ENCODE measurements at regions not wholly inside any gene's neighbourhood (a gene's known extent, or its start where the extent isn't known, plus 50 kb on each side); places are given as distances from the start of the nearest gene placed in this dataset.

DNA sequence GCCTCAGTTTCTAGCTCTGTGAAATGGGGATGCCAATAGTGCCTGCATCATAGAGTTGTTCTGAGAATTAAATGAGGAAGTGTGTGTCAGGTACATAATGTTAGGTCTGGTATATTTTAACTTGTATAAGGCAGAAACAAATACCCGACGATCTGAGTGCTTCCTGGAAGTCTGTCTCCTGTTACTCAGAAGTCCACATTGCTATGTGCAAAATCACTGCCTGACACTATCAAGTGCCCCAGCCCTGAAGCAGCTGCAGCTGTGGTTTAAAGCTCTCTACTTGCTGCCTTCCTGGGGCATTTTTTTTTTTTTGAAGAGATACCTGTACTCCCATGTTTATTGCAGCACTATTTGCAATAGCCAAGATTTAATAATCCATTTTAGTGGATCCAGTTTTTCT is 125.3 kb downstream of the SLC4A3 start:
- DNase-seq (no peak), ATAC-seq (ENCODE audit: low read depth) (no peak)
- ChIA-PET POLR2A (no interaction called here), CTCF (no interaction called here)
- H3K27me3 Mint-ChIP-seq = peaks cover 4% of the 10 kb centered on the region
- H3K27ac Mint-ChIP-seq = no peak overlapping the region
- H3K4me1 Mint-ChIP-seq = no peaks in the 10 kb centered on the region
- H3K36me3 Mint-ChIP-seq (ENCODE audit: low read depth) = no peaks in the 10 kb centered on the region
- H3K9me3 Mint-ChIP-seq = peaks cover 9% of the 10 kb centered on the region
- intact Hi-C loops (cut with micrococcal nuclease) = no loop called here
- no peak overlapping the region for H3K4me3 Mint-ChIP-seq
- TF ChIP-seq, protein P1, sequence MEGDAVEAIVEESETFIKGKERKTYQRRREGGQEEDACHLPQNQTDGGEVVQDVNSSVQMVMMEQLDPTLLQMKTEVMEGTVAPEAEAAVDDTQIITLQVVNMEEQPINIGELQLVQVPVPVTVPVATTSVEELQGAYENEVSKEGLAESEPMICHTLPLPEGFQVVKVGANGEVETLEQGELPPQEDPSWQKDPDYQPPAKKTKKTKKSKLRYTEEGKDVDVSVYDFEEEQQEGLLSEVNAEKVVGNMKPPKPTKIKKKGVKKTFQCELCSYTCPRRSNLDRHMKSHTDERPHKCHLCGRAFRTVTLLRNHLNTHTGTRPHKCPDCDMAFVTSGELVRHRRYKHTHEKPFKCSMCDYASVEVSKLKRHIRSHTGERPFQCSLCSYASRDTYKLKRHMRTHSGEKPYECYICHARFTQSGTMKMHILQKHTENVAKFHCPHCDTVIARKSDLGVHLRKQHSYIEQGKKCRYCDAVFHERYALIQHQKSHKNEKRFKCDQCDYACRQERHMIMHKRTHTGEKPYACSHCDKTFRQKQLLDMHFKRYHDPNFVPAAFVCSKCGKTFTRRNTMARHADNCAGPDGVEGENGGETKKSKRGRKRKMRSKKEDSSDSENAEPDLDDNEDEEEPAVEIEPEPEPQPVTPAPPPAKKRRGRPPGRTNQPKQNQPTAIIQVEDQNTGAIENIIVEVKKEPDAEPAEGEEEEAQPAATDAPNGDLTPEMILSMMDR (IDR thresholded peaks at IDR 0.05) = no peak

DNA sequence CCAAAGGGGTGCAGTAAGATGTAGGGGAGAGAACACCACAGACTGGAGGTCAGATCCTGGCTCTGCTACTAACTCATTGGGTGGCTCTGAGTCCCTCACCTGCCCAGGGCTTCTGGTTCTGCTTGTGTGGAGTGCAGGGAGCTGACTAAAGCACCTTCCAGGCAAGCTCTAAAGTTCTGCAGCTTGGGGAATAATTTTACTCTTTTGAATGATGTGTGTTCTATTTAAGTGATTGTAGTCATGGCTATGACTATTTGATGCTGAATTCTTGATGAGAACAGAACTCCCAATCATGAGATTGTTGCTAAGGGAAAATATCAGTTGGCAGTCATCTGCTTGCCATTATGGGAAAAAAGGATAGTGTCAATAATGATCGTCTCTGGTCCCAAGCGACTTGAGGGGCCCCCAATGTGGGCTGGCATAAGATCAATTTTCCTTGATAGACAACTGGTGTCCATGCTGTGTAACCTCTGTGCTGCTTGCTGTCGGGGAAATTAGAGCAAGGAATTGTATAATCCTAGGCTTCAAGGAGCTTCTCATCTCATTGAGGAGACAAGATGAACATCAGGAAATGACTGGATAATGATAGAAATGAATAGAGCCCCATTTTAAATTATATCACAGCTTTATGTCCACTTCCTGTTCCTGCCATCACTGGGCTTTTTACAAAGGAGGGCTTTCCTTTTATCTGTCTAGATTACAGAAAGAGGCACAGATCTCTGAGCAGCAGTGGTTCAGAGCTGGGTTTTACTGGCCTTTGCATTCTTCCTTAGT is 131.7 kb downstream of the SLC4A3 start:
- Mint-ChIP-seq H3K9me3 (peaks cover 8% of the 10 kb centered on the region), H3K36me3 (ENCODE audit: low read depth) (no peaks in the 10 kb centered on the region), H3K4me1 (no peaks in the 10 kb centered on the region), H3K27ac (no peak overlapping the region), H3K27me3 (peaks cover 1% of the 10 kb centered on the region), H3K4me3 (no peak overlapping the region)
- DNase-seq (no peak), ATAC-seq (ENCODE audit: low read depth) (no peak)
- intact Hi-C loops (cut with micrococcal nuclease) = no loop called here
- ChIA-PET POLR2A (no interaction called here), CTCF (no interaction called here)
- TF ChIP-seq, protein P1 (IDR thresholded peaks at IDR 0.05) = no peak

DNA sequence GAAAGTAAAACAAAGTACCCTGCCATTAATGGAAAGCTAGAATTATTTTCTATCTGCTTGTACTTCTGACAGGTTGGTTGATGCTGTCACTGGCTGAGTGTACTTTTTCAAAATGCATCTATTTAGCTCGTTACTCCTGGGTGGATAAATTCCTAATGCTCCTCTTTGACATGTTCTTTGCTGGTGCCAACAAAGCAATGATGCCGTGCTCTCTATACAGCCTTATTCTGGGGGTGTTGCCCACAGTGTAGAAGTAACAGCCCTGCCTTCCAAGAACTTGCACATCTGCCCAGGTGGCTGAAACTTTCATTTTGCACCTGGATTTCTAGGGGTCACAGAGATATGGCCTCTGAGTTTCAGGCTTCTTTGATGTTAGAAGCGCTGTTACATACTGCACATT is 132.4 kb downstream of the SLC4A3 start:
- Mint-ChIP-seq H3K27ac (no peak overlapping the region), H3K27me3 (peaks cover 1% of the 10 kb centered on the region), H3K4me1 (no peaks in the 10 kb centered on the region), H3K36me3 (ENCODE audit: low read depth) (no peaks in the 10 kb centered on the region), H3K4me3 (no peak overlapping the region), H3K9me3 (peaks cover 2% of the 10 kb centered on the region)
- ATAC-seq (ENCODE audit: low read depth) (no peak), DNase-seq (no peak)
- POLR2A ChIA-PET = no interaction called here
- intact Hi-C loops (cut with micrococcal nuclease) = no loop called here
- CTCF ChIA-PET = no interaction called here
- TF ChIP-seq, protein P1 (IDR thresholded peaks at IDR 0.05) = no peak

DNA sequence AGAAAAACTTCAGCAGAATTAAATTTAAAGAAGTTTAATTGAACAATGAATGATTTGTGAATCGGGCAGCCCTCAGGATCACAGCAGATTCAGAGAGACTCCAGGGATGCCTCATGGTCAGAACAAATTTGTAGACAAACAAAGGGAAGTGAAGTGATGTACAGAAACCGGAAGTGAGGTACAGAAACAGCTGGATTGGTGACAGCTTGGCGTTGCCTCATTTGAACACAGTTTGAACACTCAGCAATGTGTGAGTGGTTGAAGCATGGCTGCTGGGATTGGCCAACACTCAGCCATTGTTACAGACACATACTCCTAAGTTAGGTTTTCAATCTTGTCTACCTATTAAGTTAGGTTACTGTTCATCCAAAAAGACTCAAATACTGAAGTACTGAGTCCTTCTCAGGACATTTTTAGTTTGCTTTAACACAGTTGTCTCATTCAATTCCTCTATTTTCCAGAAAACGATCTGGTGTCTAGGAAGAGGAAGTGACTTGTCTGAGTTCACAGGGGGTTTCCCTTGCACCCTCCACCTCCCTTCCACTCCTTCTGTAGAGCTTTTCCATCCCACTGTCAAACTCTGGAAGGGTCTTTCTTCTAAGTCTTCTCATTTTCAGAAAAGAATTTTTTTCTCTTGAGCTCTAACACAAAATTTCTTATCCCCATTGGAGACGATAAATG is 137.9 kb downstream of the SLC4A3 start:
- Mint-ChIP-seq H3K27me3 (no peaks in the 10 kb centered on the region), H3K4me1 (no peaks in the 10 kb centered on the region), H3K4me3 (no peak overlapping the region), H3K9me3 (peaks cover 3% of the 10 kb centered on the region), H3K27ac (no peak overlapping the region), H3K36me3 (ENCODE audit: low read depth) (no peaks in the 10 kb centered on the region)
- DNase-seq (no peak), ATAC-seq (ENCODE audit: low read depth) (no peak)
- TF ChIP-seq, protein P1 (IDR thresholded peaks at IDR 0.05) = no peak
- intact Hi-C loops (cut with micrococcal nuclease) = no loop called here
- POLR2A ChIA-PET = no interaction called here
- CTCF ChIA-PET = no interaction called here

DNA sequence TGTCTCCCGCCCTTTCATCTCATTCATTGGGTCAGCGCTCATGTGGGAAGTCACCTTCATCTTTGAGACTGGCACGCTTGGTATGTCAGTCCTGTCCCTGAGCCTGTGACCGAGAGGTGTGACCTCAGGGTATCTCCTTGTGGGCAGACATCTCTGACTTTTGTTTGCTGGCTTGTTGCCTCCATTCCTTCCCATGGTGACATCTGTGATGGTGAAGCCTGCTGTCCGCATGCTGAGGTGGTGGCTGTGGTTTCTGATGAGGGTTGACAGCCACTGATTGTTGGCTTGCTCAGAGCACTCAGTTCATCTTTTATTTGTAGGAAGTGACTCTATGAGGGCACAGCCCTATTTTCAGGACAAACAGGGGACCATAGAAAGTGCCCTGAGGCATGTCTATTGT is 139.2 kb downstream of the SLC4A3 start:
- ATAC-seq (ENCODE audit: low read depth) = no peak
- TF ChIP-seq, protein P1 (IDR thresholded peaks at IDR 0.05) = no peak
- Mint-ChIP-seq H3K4me3 (no peak overlapping the region), H3K9me3 (peaks cover 3% of the 10 kb centered on the region), H3K4me1 (no peaks in the 10 kb centered on the region), H3K27me3 (no peaks in the 10 kb centered on the region), H3K36me3 (ENCODE audit: low read depth) (no peaks in the 10 kb centered on the region), H3K27ac (no peak overlapping the region)
- intact Hi-C loops (cut with micrococcal nuclease) = no loop called here
- DNase-seq = no peak
- ChIA-PET CTCF (no interaction called here), POLR2A (no interaction called here)
